ENCODE measurements at regions not wholly inside any gene's neighbourhood (a gene's known extent, or its start where the extent isn't known, plus 50 kb on each side); places are given as distances from the start of the nearest gene placed in this dataset.

DNA sequence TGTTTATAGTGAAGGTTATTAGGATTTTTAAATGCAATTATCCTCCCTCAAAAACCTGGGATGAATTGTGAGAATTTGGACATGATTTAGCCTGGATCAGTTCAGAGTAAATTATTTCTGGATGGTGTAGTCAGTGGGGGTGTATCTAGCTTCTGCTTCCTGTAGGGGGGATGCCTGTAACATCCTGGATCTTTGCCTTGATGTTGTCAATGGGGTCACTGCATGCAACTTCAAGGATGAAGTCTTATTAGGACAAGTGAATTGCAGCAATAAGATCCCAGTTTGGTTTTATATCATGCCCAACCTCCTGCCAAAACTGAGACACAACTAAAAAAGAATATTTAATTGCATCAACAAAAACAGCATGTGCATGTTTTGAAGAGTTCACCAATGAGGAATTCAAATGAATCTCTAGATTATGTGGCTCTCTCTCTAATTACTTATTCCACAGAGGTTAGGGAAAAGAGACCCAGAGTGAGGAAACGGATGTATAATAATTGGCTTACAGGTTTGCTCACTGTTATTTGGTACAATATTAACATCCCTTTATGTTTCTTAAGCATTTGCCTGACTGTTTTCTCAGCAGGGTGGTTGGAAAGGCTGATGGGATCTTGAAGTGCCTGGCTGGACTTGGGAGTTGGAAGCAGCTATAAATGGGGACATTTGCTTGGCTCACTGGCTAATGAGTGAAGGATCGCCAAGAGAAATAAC lies 159.8 kb downstream of the HS3ST3B1 start:
- H3K27me3 ChIP-seq: no peaks in the 10 kb centered on the region
- no peak overlapping the region for H3K4me3 ChIP-seq
- TF ChIP-seq, protein P1, sequence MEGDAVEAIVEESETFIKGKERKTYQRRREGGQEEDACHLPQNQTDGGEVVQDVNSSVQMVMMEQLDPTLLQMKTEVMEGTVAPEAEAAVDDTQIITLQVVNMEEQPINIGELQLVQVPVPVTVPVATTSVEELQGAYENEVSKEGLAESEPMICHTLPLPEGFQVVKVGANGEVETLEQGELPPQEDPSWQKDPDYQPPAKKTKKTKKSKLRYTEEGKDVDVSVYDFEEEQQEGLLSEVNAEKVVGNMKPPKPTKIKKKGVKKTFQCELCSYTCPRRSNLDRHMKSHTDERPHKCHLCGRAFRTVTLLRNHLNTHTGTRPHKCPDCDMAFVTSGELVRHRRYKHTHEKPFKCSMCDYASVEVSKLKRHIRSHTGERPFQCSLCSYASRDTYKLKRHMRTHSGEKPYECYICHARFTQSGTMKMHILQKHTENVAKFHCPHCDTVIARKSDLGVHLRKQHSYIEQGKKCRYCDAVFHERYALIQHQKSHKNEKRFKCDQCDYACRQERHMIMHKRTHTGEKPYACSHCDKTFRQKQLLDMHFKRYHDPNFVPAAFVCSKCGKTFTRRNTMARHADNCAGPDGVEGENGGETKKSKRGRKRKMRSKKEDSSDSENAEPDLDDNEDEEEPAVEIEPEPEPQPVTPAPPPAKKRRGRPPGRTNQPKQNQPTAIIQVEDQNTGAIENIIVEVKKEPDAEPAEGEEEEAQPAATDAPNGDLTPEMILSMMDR (IDR thresholded peaks at IDR 0.05; ENCODE audit: low read depth, low read length): no peak
- no peaks in the 10 kb centered on the region for H3K9me3 ChIP-seq (ENCODE audit: low read depth)
- no peaks in the 10 kb centered on the region for H3K36me3 ChIP-seq
- no peak overlapping the region for H3K27ac ChIP-seq
- no peak for DNase-seq (ENCODE audit: low read depth in 1 of 2, low spot score in 1 of 2)
- no peaks in the 10 kb centered on the region for H3K4me1 ChIP-seq (ENCODE audit: low read depth)

DNA sequence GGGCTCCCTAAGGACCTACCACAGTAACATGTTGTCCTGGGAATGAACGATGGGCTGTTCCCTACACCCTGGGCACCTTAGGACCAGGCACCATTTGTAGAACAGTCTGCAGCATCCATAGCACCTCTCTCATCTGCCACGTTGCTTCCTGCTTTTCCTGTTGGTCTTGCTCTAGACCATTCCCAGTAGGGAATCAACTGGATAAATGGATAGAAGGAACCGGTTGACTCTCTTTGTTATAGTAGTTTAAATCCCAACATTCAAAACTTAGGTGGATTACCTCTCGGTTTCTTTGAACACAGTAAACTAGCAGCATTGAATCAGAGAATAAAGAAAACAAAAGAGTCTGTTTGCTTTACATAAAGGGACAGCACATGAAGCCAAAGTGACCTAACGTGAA lies 159.1 kb downstream of the HS3ST3B1 start:
- H3K9me3 ChIP-seq (ENCODE audit: low read depth): no peaks in the 10 kb centered on the region
- TF ChIP-seq, protein P1 (IDR thresholded peaks at IDR 0.05; ENCODE audit: low read depth, low read length): no peak
- H3K4me3 ChIP-seq: no peak overlapping the region
- no peak for DNase-seq (ENCODE audit: low read depth in 1 of 2, low spot score in 1 of 2)
- H3K36me3 ChIP-seq: no peaks in the 10 kb centered on the region
- no peaks in the 10 kb centered on the region for H3K27me3 ChIP-seq
- H3K4me1 ChIP-seq (ENCODE audit: low read depth): no peaks in the 10 kb centered on the region
- no peak overlapping the region for H3K27ac ChIP-seq

DNA sequence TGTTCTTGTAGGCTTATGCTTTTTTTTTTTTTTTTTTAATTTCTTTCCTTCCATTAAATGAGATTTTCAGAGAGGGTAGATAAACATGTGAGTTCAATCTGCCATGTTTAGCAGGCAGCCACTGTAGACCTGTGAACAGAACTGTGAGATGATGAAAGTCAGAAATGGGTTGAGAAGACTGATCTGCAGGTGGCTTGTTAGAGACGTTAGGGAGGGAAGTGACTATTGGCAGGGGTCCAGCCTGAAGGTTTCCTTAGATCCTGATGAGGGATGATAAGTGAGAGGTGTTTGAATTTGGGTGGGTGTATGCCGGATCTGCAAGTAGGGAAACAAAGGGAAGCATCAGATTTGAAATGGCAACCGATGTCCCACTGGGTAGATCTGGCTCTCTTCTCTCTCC lies 157.8 kb downstream of the HS3ST3B1 start:
- DNase-seq (ENCODE audit: low read depth in 1 of 2, low spot score in 1 of 2): no peak
- H3K4me1 ChIP-seq (ENCODE audit: low read depth): no peaks in the 10 kb centered on the region
- no peaks in the 10 kb centered on the region for H3K36me3 ChIP-seq
- H3K27me3 ChIP-seq: no peaks in the 10 kb centered on the region
- no peak overlapping the region for H3K4me3 ChIP-seq
- TF ChIP-seq, protein P1 (IDR thresholded peaks at IDR 0.05; ENCODE audit: low read depth, low read length): no peak
- no peak overlapping the region for H3K27ac ChIP-seq
- H3K9me3 ChIP-seq (ENCODE audit: low read depth): no peaks in the 10 kb centered on the region

DNA sequence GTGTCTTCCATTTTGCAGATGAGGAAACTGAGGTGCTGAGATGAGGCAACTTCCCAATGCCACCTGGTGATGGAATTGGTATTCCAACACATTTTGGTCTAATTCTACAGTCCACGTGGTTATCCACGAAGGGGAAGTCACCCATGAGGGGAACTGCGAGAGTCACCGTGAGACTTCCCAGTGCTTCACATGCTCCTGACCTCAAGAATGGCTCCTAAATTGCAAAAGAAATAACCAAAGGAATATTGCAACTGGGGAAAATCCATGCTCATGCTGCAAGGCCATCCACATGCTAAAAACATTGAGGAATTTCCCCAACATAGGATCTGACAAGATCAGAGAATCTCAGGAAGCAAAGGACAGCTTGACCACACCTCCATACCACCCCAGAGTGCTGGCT lies 153.9 kb downstream of the HS3ST3B1 start:
- no peak overlapping the region for H3K27ac ChIP-seq
- no peaks in the 10 kb centered on the region for H3K27me3 ChIP-seq
- H3K4me3 ChIP-seq: no peak overlapping the region
- no peaks in the 10 kb centered on the region for H3K4me1 ChIP-seq (ENCODE audit: low read depth)
- H3K36me3 ChIP-seq: no peaks in the 10 kb centered on the region
- TF ChIP-seq, protein P1 (IDR thresholded peaks at IDR 0.05; ENCODE audit: low read depth, low read length): no peak
- no peaks in the 10 kb centered on the region for H3K9me3 ChIP-seq (ENCODE audit: low read depth)
- no peak for DNase-seq (ENCODE audit: low read depth in 1 of 2, low spot score in 1 of 2)

DNA sequence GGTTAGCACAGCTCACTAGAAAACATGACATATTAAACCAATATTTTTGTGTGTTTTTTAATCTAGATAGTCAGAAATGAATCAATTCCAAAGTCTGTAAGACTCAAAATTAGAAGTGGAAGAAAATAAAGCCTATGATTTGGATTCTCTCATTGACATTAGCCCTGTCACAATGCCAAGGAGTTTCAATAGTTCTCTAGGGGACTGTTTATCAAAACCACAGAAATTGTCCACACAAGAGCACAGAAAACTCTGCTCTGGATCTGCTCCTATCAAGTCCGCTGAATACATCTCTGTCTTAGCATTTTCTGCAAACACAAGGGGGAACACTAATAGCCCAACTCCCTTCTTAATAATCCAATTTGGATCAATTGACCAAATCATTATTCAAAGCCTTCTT lies 152.0 kb downstream of the HS3ST3B1 start:
- TF ChIP-seq, protein P1 (IDR thresholded peaks at IDR 0.05; ENCODE audit: low read depth, low read length): no peak
- no peaks in the 10 kb centered on the region for H3K27me3 ChIP-seq
- no peaks in the 10 kb centered on the region for H3K4me1 ChIP-seq (ENCODE audit: low read depth)
- H3K36me3 ChIP-seq: no peaks in the 10 kb centered on the region
- no peak overlapping the region for H3K4me3 ChIP-seq
- no peak for DNase-seq (ENCODE audit: low read depth in 1 of 2, low spot score in 1 of 2)
- H3K27ac ChIP-seq: no peak overlapping the region
- H3K9me3 ChIP-seq (ENCODE audit: low read depth): no peaks in the 10 kb centered on the region

Measured in cardiac muscle cell (in vitro differentiated cells and primary cell).